WTC11 (cell line): ENCODE measurements at regions not wholly inside any gene's neighbourhood (a gene's known extent, or its start where the extent isn't known, plus 50 kb on each side); places are given as distances from the start of the nearest gene placed in this dataset.

ENCODE experiments used
- ATAC-seq: fragments of 200-7000 bp; cut with Tn5 transposase; 2 replicates; pipeline ENCODE4 v1.10.0; 2021; ENCODE audit warnings: mild to moderate bottlenecking, moderate library complexity
- CTCF ChIA-PET: fragments of 300-600 bp; sonication (Branson Sonifier 250); formaldehyde crosslinking; loops from one replicate; lab custom pipeline; 2021; ENCODE audit warnings: antibody characterized with exemption; lab: Charles Lee
- POLR2A ChIA-PET: fragments of 350-600 bp; sonication (Branson Sonifier 250); formaldehyde crosslinking; loops from one replicate; lab custom pipeline; 2021; ENCODE audit warnings: antibody characterized with exemption; lab: Charles Lee
- DNase-seq: peaks from one replicate; pipeline ENCODE4 v3.0.0; 2021; ENCODE audit warnings: low spot score
- H3K27ac Mint-ChIP-seq: 2 replicates; pipeline ENCODE4 v1.8.0; 2021; ENCODE audit warnings: mixed read lengths
- H3K27me3 Mint-ChIP-seq: 2 replicates; pipeline ENCODE4 v1.8.0; 2021; ENCODE audit warnings: low read depth, mild to moderate bottlenecking, moderate library complexity, mixed read lengths
- H3K36me3 Mint-ChIP-seq: 2 replicates; pipeline ENCODE4 v1.8.0; 2021; ENCODE audit warnings: mixed read lengths
- H3K4me1 Mint-ChIP-seq: 2 replicates; pipeline ENCODE4 v1.8.0; 2022; ENCODE audit warnings: mixed read lengths
- H3K4me3 Mint-ChIP-seq: 2 replicates; pipeline ENCODE4 v1.8.0; 2021; ENCODE audit warnings: mild to moderate bottlenecking, moderate library complexity, mixed read lengths
- H3K9me3 Mint-ChIP-seq: 2 replicates; pipeline ENCODE4 v1.8.0; 2021; ENCODE audit warnings: mixed read lengths
- AFF4 ChIP-seq: sonication (generic); formaldehyde crosslinking; IDR thresholded peaks from 2 replicates; pipeline ENCODE4 v1.8.1; 2023; ENCODE audit warnings: mild to moderate bottlenecking, missing genetic modification reagents, borderline replicate concordance
- ATF1 ChIP-seq: sonication (generic); formaldehyde crosslinking; IDR thresholded peaks from 2 replicates; pipeline ENCODE4 v1.8.1; 2023; ENCODE audit warnings: mild to moderate bottlenecking, moderate library complexity, missing genetic modification reagents
- E2F5 ChIP-seq: sonication (generic); formaldehyde crosslinking; IDR thresholded peaks from 2 replicates; pipeline ENCODE4 v1.8.1; 2022; ENCODE audit warnings: mild to moderate bottlenecking, moderate library complexity, missing genetic modification reagents
- ERG ChIP-seq: fragments of 250-450 bp; sonication (Bioruptor Pico); IDR thresholded peaks from 2 replicates; pipeline ENCODE4 v1.8.0; 2021; ENCODE audit warnings: mild to moderate bottlenecking
- FOXJ3 ChIP-seq: sonication (generic); formaldehyde crosslinking; IDR thresholded peaks from 2 replicates; pipeline ENCODE4 v1.9.0; 2021; ENCODE audit warnings: missing genetic modification reagents, mild to moderate bottlenecking, borderline replicate concordance
- HMGA2 ChIP-seq: fragments of 250-450 bp; sonication (Bioruptor Pico); IDR thresholded peaks from 2 replicates; pipeline ENCODE4 v1.4.0; 2021; ENCODE audit warnings: mild to moderate bottlenecking, moderate library complexity
- NFATC4 ChIP-seq: fragments of 250-450 bp; sonication (Bioruptor Pico); IDR thresholded peaks from 2 replicates; pipeline ENCODE4 v1.9.0; 2021; ENCODE audit warnings: mild to moderate bottlenecking
- SOX15 ChIP-seq: fragments of 250-450 bp; sonication (Bioruptor Pico); IDR thresholded peaks from 2 replicates; pipeline ENCODE4 v1.9.0; 2021; ENCODE audit warnings: mild to moderate bottlenecking
- STAT6 ChIP-seq: sonication (generic); formaldehyde crosslinking; conservative IDR thresholded peaks from 2 replicates; pipeline ENCODE4 v1.8.1; 2023; ENCODE audit warnings: mild to moderate bottlenecking, low read depth, missing genetic modification reagents, moderate library complexity
- USF2 ChIP-seq: sonication (generic); formaldehyde crosslinking; IDR thresholded peaks from 2 replicates; pipeline ENCODE4 v1.8.1; 2023; ENCODE audit warnings: mild to moderate bottlenecking, missing genetic modification reagents, moderate library complexity
- ZNF396 ChIP-seq: fragments of 250-450 bp; sonication (Bioruptor Pico); IDR thresholded peaks from 2 replicates; pipeline ENCODE4 v1.8.0; 2021; ENCODE audit warnings: mild to moderate bottlenecking, moderate library complexity, borderline replicate concordance
- ZNF423 ChIP-seq: fragments of 250-450 bp; sonication (Bioruptor Pico); IDR thresholded peaks from 2 replicates; pipeline ENCODE4 v2.1.2; 2022; ENCODE audit warnings: mild to moderate bottlenecking, moderate library complexity

- TF ChIP-seq AFF4 (CRISPR knock-in tag) (no peak), FOXJ3 (CRISPR knock-in tag) (no peak), SOX15 (CRISPR knock-in tag) (no peak), ZNF423 (CRISPR knock-in tag) (no peak)
Measured at GRCh38 chr1:104825401-104825800, 1075.7 kb downstream of the AMY1C start (continued).

GRCh38 chr1:104830534-104830933, 1080.8 kb downstream of the AMY1C start:
- H3K36me3 Mint-ChIP-seq, result no peaks in the 10 kb centered on the region
- H3K27ac Mint-ChIP-seq, result no peak overlapping the region
- ChIA-PET POLR2A (no interaction called here), CTCF (no interaction called here)
- DNase-seq (no peak), ATAC-seq (no peak)
- peaks cover 3% of the 10 kb centered on the region; the same call in 1 of the 2 replicates for H3K27me3 Mint-ChIP-seq
- no peak for TF ChIP-seq STAT6 (CRISPR knock-in tag)
- no peak for TF ChIP-seq ZNF396 (CRISPR knock-in tag)
- peaks cover 20% of the 10 kb centered on the region for H3K9me3 Mint-ChIP-seq
- no peaks in the 10 kb centered on the region for H3K4me1 Mint-ChIP-seq
- no peak overlapping the region for H3K4me3 Mint-ChIP-seq

GRCh38 chr1:104852151-104852550, 1102.5 kb downstream of the AMY1C start:
- no peak overlapping the region for H3K4me3 Mint-ChIP-seq
- ChIA-PET POLR2A (no interaction called here), CTCF (no interaction called here)
- ATAC-seq (no peak), DNase-seq (no peak)
- H3K27ac Mint-ChIP-seq, result no peak overlapping the region
- peaks cover under 1% of the 10 kb centered on the region for H3K9me3 Mint-ChIP-seq
- H3K27me3 Mint-ChIP-seq, result no peaks in the 10 kb centered on the region
- H3K4me1 Mint-ChIP-seq, result no peaks in the 10 kb centered on the region
- H3K36me3 Mint-ChIP-seq, result no peaks in the 10 kb centered on the region
- no peak for TF ChIP-seq NFATC4 (CRISPR knock-in tag)
- TF ChIP-seq E2F5, result no peak
- no peak for TF ChIP-seq ATF1 (CRISPR knock-in tag)
- no peak for TF ChIP-seq USF2
- no peak for TF ChIP-seq ERG (CRISPR knock-in tag)
- no peak for TF ChIP-seq HMGA2 (CRISPR knock-in tag)
